ENCODE measurements at regions not wholly inside any gene's neighbourhood (a gene's known extent, or its start where the extent isn't known, plus 50 kb on each side); places are given as distances from the start of the nearest gene placed in this dataset.

GRCh38 chr15:66650433-66650832, 51.6 kb upstream of the SMAD6 start:
- dilution Hi-C loops (cut with MboI; ENCODE audit: extremely low pct_ligation_motif_present, low sequenced_read_pairs) = no loop called here
- no peaks in the 10 kb centered on the region for H3K36me3 ChIP-seq (ENCODE audit: control insufficient read depth in 2 of 2, extremely low read depth in 1 of 2, insufficient read depth in 2 of 2, low read length in 2 of 2)

GRCh38 chr15:66651198-66651597, 50.8 kb upstream of the SMAD6 start:
- no peaks in the 10 kb centered on the region for H4K20me1 ChIP-seq (ENCODE audit: control insufficient read depth, extremely low read depth, insufficient read depth, low read length)
- dilution Hi-C loops (cut with MboI; ENCODE audit: extremely low pct_ligation_motif_present, low sequenced_read_pairs) = no loop called here

More at GRCh38 chr15:66650433-66650832, 51.6 kb upstream of the SMAD6 start:
- no peak overlapping the region for H3K4me3 ChIP-seq (ENCODE audit: control insufficient read depth in 2 of 3, extremely low read depth in 1 of 3, insufficient read depth in 2 of 3, low read depth in 1 of 3, low read length in 3 of 3)
- H3K9me3 ChIP-seq (ENCODE audit: control insufficient read depth, low read depth, low read length) = no peaks in the 10 kb centered on the region
- H4K20me1 ChIP-seq (ENCODE audit: control insufficient read depth, extremely low read depth, insufficient read depth, low read length) = no peaks in the 10 kb centered on the region
- no peak overlapping the region for H3K9ac ChIP-seq (ENCODE audit: control insufficient read depth, extremely low read depth, insufficient read depth, low read length)
- no peak overlapping the region for H3K27ac ChIP-seq (ENCODE audit: control insufficient read depth, insufficient read depth, low read length)
- peaks cover 6% of the 10 kb centered on the region for H3K27me3 ChIP-seq (ENCODE audit: control insufficient read depth, extremely low read depth, insufficient read depth, low read length)
- no peaks in the 10 kb centered on the region for H3K9me1 ChIP-seq (ENCODE audit: control insufficient read depth, extremely low read depth, insufficient read depth, low read length)
- no peak overlapping the region for H3K4me2 ChIP-seq (ENCODE audit: control insufficient read depth, extremely low read depth, insufficient read depth, low read depth, low read length)
- FAIRE-seq (no peak), DNase-seq (ENCODE audit: low read depth, low spot score) (no peak)
- H2AFZ ChIP-seq (ENCODE audit: control insufficient read depth, low read length) = no peak overlapping the region
- H3K4me1 ChIP-seq (ENCODE audit: control insufficient read depth, extremely low read depth, insufficient read depth, low read length) = peaks cover 9% of the 10 kb centered on the region
- no peaks in the 10 kb centered on the region for H3K79me2 ChIP-seq (ENCODE audit: control insufficient read depth, insufficient read depth, low read length)
- TF ChIP-seq EZH2 (IDR thresholded peaks at IDR 0.05; ENCODE audit: low read length) (no peak), CTCF (optimal IDR thresholded peaks at IDR 0.05 in 1 of 3, IDR thresholded peaks at IDR 0.05 in 1 of 3, conservative IDR thresholded peaks at IDR 0.05 in 1 of 3; ENCODE audit: extremely low read depth in 1 of 3, insufficient read depth in 2 of 3, low read length in 3 of 3) (no peak)

More at GRCh38 chr15:66651198-66651597, 50.8 kb upstream of the SMAD6 start:
- Histone ChIP-seq H3K4me1 (ENCODE audit: control insufficient read depth, extremely low read depth, insufficient read depth, low read length) (peaks cover 9% of the 10 kb centered on the region), H3K9me1 (ENCODE audit: control insufficient read depth, extremely low read depth, insufficient read depth, low read length) (no peaks in the 10 kb centered on the region), H3K27me3 (ENCODE audit: control insufficient read depth, extremely low read depth, insufficient read depth, low read length) (peaks cover 6% of the 10 kb centered on the region), H2AFZ (ENCODE audit: control insufficient read depth, low read length) (no peak overlapping the region), H3K4me3 (ENCODE audit: control insufficient read depth in 2 of 3, extremely low read depth in 1 of 3, insufficient read depth in 2 of 3, low read depth in 1 of 3, low read length in 3 of 3) (no peak overlapping the region), H3K27ac (ENCODE audit: control insufficient read depth, insufficient read depth, low read length) (no peak overlapping the region), H3K9ac (ENCODE audit: control insufficient read depth, extremely low read depth, insufficient read depth, low read length) (no peak overlapping the region), H3K36me3 (ENCODE audit: control insufficient read depth in 2 of 2, extremely low read depth in 1 of 2, insufficient read depth in 2 of 2, low read length in 2 of 2) (no peaks in the 10 kb centered on the region), H3K9me3 (ENCODE audit: control insufficient read depth, low read depth, low read length) (no peaks in the 10 kb centered on the region), H3K79me2 (ENCODE audit: control insufficient read depth, insufficient read depth, low read length) (no peaks in the 10 kb centered on the region), H3K4me2 (ENCODE audit: control insufficient read depth, extremely low read depth, insufficient read depth, low read depth, low read length) (no peak overlapping the region)
- no peak for TF ChIP-seq CTCF (optimal IDR thresholded peaks at IDR 0.05 in 1 of 3, IDR thresholded peaks at IDR 0.05 in 1 of 3, conservative IDR thresholded peaks at IDR 0.05 in 1 of 3; ENCODE audit: extremely low read depth in 1 of 3, insufficient read depth in 2 of 3, low read length in 3 of 3)
- FAIRE-seq = no peak
- DNase-seq (ENCODE audit: low read depth, low spot score) = no peak
